Activated CD4-positive, alpha-beta T cell treated with anti-CD3 and anti-CD28 coated beads, Interleukin-2, Interleukin-4, amounts not matched to agents 100 ng/mL and 50 ng/mL, durations not matched to agents 16 hours and 8 hours (primary cell): ENCODE measurements at regions not wholly inside any gene's neighbourhood (a gene's known extent, or its start where the extent isn't known, plus 50 kb on each side); places are given as distances from the start of the nearest gene placed in this dataset.
"Not testable (repeated sequence)": the region's sequence is repeated elsewhere in the genome, so short reads cannot be mapped to it uniquely, and the experiment has no call there.

Source experiments
- DNase-seq: peaks from one replicate; pipeline ENCODE4 v3.0.0-alpha.2; 2020; ENCODE audit warnings: low spot score

DNA sequence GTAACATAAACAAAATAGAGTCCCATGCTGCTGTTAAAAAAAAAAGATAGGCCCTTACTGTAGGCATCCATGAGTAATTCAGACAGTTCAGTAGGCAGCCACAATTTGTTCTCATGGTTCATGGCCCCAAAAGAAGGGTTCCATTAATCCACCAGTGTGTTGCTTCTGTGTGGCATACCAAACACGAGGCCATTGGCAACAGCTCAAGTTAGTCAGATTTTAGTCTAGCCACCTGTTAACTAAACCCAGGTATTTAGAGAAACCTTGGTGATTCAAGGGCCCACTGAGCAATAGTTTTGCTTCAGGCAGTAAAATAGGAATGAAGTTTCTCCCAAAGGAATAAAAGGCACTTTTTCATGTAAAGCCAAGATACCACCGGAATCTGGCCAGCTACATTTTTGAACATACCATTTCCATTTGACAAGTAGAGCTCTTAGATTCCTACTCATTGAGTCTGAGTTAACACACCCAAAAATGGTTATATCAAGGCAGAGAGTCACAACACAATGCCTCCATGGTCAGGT, 80.1 kb upstream of the SRD5A2 start:
- DNase-seq: no peak

DNA sequence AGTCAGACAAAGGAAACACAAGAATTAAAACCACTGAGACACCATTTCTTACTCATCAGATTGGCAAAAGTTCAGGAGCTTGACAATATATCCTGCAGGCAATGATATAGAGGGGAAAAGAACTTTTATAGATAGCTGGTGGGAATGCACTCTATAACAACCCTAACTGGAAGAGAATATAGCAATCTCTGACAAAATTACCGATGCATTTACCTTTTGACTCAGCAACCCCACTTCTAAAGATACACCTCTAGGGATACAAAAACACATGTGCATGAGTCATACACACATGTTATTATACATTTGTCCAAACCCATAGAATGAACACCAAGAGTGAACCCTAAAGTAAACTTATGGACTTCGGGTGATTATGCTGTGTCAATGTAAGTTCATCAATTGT, 79.4 kb upstream of the SRD5A2 start:
- no peak for DNase-seq

DNA sequence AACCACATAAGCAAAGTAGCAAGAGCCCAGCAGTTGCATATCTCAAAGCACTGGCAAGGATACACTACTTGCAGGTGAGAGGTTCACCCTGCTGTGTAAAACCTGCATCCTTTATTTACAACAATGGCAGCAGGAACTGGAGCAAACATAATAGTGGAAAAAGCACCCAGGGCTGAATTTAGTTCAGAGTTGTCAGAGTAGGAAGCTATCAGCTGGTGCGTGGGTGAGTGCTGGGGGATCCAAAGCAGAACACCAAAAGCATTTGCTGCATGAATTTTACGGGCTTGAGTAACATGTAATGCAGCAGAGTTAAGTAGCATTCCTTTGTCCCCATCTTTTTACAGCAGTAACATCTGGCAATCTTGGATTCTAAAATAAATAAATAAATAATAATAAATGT, 73.5 kb upstream of the SRD5A2 start:
- DNase-seq: no peak

DNA sequence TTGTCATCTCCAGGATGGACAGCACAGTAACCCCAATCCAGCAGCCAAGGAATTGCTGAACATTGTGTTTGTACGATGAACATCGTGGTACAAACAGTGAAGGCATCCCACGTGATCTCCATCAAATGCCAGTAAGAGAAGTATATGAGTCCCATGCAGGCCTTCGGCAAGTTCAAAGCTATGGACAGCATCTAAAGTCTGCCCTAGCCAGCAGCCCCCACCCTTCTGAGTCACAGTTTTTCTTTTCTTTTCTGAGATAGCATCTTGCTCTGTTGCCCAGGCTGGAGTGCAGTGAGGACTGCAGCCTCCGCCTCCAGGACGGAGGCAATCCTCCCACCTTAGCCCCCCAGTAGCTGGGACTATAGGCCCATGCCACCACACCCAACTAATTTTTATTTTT, 71.0 kb upstream of the SRD5A2 start:
- DNase-seq: no peak

DNA sequence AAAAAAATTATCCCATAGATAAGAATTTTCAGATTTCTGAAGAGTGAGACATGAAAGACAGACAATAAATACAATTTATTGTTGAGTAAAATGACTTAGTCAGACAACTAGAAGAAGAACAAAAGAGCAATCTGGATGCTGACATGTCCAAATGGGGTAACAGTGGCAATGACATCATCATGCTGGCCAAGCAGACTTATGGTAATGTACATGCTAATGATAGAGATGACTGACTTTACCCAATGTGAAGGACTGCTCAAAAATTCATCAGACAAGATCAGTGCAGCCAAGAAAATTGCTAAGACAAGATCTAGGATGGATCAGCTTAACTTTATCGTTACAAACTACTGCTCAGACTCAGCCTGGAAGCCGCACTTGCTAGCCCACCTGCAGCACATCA, 70.5 kb upstream of the SRD5A2 start:
- no peak for DNase-seq

DNA sequence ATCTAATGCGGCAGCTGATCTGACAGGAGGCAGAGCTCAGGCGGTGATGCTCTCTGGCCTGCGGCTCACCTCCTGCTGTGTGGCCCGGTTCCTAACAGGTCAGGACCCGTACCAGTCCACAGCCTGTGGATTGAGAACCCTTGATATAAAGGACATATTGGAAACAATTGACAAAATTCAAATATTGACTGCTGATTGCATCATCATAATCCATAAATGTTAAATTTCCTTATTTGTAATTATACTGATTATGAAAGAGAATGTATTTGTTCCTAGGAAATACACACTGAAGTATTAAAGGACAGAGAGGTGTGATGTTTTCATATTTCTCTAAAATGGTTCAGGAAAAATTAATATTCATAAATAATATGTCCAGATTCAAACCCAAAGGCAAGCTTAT, 63.8 kb upstream of the SRD5A2 start:
- no peak for DNase-seq

DNA sequence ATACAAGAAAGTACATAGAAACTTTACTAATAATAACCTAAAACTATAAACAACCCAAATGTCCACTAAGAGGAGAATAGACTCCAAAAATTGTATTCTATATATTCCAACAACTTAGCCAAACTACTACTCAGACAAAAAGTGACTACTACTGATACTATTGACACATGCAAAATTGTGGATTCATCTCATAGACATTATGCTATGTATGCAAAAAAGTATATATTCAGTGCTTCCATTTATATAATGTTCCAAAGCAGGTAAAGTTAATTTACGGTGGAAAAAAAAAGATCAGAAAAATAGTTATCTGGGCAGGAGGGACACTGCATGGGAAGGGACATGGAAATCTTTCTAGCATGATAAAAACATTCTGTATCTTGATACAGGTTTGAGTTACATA, 62.0 kb upstream of the SRD5A2 start:
- DNase-seq: no peak

DNA sequence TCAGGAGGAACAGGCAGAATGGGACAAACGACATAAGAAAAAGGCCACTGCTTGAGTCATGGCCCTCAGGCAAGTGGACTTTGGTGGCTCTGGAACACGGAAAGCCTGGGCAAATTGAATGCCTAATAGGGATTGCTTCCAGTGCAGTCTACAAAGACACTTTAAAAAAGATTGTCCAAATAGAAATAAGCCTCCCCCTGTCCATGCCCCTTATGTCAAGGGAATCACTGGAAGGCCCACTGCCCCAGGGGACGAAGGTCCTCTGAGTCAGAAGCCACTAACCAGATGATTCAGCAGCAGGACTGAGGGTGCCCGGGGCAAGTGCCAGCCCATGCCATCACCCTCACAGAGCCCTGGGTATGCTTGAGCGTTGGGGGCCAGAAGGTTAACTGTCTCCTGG, 51.5 kb upstream of the SRD5A2 start:
- not testable (repeated sequence) for DNase-seq
